Cardiac septum (tissue), 1 donor: ENCODE measurements at regions not wholly inside any gene's neighbourhood (a gene's known extent, or its start where the extent isn't known, plus 50 kb on each side); places are given as distances from the start of the nearest gene placed in this dataset.
"Not testable (repeated sequence)": the region's sequence is repeated elsewhere in the genome, so short reads cannot be mapped to it uniquely, and the experiment has no call there.

ENCODE experiments used
- DNase-seq: peaks from one replicate; pipeline ENCODE4 v3.0.0-alpha.2; 2020; ENCODE audit warnings: low spot score
- intact Hi-C: fragments of 100-400 bp; cut with DNase I; formaldehyde crosslinking; loops from one replicate; pipeline ENCODE4 v1.14.0; 2022
- donor health status: DM: no; HTN: no; CAD: no.

- intact Hi-C loops, result loop anchor here (10.0 kb wide), 1 partner anchor 362 kb away; no protein-coding TSS in a partner anchor
- DNase-seq, result no peak
Measured at GRCh38 chr7:92987095-92987494, 130.7 kb downstream of the SAMD9 start.

DNA sequence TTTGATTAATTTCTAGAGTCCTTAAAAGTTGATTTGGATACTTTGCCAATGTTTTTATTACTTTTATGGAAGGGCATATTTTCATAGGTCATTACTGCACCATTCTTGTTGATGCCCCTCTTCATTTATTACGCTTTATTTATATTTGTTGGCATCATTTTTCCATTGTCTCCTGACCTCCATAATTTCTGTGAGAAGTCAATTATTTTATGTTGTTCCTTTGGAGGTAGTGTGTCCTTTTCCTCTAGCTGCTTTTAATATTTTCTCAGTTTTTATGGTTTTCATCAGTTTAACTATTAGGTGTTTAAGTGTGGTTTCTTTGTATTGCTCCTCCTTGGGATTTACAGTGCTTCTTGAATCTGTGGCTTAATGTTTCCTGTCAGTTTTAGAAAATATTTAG is 134.9 kb downstream of the SAMD9 start:
- DNase-seq, result no peak
- intact Hi-C loops, result loop anchor here (10.0 kb wide), 1 partner anchor 358 kb away; no protein-coding TSS in a partner anchor

GRCh38 chr7:92976931-92977330 is 140.6 kb upstream of the CDK6 start:
- DNase-seq, result no peak
- intact Hi-C loops, result no loop called here

DNA sequence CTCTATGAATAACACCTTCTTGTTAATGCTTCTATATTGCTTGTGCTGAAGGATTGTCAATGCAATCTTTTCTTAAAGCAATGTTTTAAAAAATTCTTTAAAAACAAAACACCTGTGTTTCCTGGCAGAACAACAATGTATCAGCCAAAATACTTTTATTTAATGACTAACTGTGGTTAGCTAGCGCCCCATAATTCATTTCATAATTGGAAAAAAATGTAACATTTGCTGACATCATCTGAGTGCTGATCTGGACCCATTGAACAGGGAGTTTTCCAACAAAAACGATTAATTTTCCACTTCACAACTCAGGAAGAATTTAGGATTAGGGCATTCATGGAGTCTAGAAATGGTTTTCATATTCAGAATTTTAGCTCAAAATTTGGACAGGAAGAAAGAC is 137.6 kb upstream of the CDK6 start:
- intact Hi-C loops, result no loop called here
- no peak for DNase-seq

- no peak for DNase-seq
- intact Hi-C loops, result no loop called here
Measured at GRCh38 chr7:92973293-92973731, 136.9 kb upstream of the CDK6 start.

DNA sequence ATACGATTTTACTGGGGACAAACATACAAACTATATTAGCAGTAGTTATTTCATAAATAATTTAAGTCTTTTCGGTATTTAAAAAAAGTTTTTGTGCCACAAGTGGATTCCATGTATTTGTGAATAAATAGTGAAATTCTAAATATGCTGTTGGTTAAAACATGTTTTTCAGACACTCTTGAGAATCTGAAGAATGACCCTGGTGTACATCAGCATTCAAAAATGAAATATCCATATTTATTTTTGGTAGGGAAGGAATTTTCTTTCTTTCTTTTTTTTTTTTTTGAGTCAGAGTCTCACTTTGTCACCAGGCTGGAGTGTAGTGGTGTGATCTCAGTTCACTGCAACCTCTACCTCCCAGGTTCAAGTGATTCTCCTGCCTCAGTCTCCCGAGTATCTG is 136.1 kb upstream of the CDK6 start:
- intact Hi-C loops, result no loop called here
- no peak for DNase-seq

DNA sequence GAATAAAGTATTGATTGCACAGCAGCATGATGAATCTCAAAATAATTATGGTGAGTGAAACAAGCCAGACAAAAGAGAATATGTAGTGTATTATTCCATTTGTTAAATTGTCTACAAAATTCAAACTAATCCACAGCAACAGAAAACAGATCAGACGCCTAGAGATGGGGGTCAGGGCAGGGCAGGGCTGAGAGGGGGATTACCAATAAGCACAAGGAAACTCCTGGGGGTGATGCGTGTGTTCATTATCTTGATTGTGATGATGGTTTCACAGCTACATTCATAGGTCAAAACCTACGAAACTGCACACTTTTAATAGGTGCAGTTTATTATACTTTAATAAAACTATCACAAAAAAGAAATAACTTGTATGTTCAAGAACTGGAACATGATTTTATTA is 132.7 kb upstream of the CDK6 start:
- no peak for DNase-seq
- intact Hi-C loops, result no loop called here

DNA sequence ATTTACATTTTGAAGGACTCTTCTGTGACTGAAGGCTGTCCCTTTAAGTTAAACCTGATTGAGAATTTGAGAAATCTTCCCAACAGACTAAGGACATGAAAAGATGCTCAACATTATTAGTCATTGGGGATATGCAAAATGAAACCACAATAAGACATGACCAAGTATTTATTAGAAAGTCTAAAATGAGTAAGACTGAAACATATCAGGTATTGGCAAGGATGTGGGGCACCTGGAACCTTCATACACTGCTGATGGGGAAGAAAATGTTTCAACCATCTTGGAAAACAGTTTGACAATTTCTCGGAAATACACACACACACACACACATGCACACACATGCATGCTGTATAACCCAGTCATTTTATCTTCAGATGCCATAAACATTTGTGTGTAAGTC is 132.1 kb upstream of the CDK6 start:
- DNase-seq, result no peak
- intact Hi-C loops, result no loop called here

DNA sequence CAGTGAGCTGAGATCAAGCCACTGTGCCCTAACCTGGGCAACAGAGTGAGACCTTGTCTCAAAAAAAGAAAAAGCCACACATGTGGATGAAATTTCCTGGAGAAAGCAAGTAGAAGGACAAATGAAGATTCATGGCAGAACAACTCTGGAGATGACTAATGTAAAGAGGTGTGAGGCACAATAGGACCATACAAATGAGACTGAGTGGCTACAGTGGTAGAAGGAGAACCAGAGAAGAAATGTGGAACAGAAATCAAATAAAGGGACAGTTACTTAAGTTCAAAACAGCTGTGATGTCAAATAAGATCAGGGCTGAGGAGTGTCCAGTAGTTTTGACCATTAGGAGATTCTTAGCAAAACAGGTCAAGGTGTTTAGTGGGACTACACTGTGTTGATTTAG is 130.9 kb upstream of the CDK6 start:
- intact Hi-C loops, result no loop called here
- DNase-seq, result no peak

- intact Hi-C loops, result no loop called here
Measured at GRCh38 chr7:92964141-92964540, 127.8 kb upstream of the CDK6 start.

DNA sequence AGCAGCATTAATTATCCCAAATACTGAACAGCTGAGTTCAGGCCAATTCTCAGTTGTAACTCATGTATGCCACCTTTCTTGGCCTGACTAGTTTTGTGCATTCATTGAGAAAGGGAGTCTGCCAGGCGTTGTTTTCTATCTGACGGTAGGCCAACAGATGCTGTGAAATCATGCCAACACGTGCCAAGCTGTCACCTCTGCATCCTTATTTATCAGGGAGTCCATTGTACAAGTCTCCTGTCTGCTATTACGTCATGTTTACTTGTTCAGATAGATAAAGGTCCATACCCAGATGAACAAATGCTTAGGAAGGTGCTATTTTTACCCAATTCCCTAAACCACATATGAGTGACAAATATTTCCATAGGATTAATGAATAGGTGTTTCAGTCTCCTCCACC is 127.2 kb upstream of the CDK6 start:
- intact Hi-C loops, result no loop called here

More at GRCh38 chr7:92964141-92964540, 127.8 kb upstream of the CDK6 start:
- no peak for DNase-seq

GRCh38 chr7:92961961-92962360 is 125.6 kb upstream of the CDK6 start:
- DNase-seq, result no peak
- intact Hi-C loops, result no loop called here

More for the DNA sequence above, 127.2 kb upstream of the CDK6 start:
- DNase-seq, result no peak

DNA sequence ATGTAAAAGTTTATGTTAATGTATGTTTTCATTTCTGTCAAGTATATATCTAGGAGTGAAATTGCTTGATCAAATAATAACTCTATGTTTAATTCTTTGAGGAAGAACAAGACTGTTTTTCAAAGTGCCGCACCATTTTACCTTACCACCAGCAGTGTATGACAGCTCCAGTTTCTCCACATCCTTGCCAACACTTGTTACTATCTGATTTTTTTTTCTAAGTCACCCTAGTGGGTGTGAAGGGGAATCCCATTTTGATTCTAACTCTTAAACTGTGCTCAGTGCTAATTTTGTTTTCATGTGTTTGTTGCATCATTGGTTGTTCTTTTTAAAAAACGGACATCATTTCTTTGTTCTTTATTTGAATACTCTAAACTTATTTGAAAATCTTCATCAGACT is 120.2 kb upstream of the CDK6 start:
- intact Hi-C loops, result no loop called here
- no peak for DNase-seq

DNA sequence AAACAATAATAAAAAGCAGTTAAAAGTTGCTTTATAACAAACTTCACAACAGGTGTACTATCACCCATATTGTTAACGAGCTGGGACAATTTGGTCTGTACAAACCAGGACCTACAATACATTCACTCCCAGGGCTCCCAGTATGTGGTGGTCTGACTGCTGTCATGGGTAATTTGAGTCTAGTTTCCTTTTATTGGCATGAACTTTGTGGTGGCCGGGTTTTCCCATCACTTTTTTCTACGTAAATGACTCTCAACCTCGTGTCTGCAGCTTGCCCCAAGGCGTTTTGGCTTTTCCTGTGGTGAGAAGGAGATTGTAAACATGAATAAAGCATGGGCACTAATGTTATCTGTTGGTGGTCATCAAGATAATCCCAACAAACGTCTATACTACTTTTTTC is 118.7 kb upstream of the CDK6 start:
- intact Hi-C loops, result no loop called here
- DNase-seq, result no peak

DNA sequence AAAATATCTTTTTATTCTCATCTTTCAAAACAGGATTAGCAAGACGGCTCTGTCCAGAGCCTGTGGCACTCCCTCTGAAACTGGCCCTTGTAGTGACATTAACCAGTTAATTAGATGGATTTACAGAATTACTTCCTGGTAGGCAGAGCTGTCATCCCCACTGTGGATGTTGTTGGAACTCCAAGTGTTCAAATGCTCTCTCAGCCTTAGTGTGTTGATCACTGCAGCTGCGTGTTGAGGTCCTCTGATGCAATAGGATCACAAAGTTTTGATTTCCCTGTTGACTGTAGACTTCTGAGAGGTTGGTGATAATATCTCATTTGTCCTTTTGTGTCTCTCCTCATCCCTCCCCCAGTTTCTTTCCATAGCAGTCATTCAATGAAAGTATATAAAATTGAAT is 117.3 kb upstream of the CDK6 start:
- no peak for DNase-seq
- intact Hi-C loops, result no loop called here

- no peak for DNase-seq
- intact Hi-C loops, result no loop called here
Measured at GRCh38 chr7:92949748-92950147, 113.4 kb upstream of the CDK6 start.

- no peak for DNase-seq
- intact Hi-C loops, result no loop called here
Measured at GRCh38 chr7:92945840-92946239, 109.5 kb upstream of the CDK6 start.

DNA sequence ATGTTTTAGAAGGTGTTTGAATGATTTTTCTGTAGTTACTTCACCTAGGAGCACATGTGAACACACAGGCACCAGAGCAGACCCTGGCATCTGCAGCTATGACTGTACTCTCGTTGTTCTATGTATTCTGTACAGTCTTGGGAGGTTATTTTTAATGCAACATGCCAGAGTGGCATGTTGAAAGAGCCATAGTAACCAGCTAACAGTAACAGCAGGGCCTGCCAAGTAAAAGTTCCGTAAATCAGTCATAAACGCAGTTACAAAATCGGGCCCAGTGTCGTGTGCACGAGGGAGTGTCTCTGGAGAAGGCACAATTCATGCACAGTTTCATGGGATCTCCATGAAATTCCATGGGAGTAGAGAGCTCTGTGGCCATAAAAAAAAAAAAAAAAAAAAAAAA is 108.3 kb upstream of the CDK6 start:
- intact Hi-C loops, result no loop called here
- DNase-seq, result no peak

- DNase-seq, intact Hi-C loops: not testable (repeated sequence)
Measured at GRCh38 chr7:92942706-92943105, 106.3 kb upstream of the CDK6 start.

DNA sequence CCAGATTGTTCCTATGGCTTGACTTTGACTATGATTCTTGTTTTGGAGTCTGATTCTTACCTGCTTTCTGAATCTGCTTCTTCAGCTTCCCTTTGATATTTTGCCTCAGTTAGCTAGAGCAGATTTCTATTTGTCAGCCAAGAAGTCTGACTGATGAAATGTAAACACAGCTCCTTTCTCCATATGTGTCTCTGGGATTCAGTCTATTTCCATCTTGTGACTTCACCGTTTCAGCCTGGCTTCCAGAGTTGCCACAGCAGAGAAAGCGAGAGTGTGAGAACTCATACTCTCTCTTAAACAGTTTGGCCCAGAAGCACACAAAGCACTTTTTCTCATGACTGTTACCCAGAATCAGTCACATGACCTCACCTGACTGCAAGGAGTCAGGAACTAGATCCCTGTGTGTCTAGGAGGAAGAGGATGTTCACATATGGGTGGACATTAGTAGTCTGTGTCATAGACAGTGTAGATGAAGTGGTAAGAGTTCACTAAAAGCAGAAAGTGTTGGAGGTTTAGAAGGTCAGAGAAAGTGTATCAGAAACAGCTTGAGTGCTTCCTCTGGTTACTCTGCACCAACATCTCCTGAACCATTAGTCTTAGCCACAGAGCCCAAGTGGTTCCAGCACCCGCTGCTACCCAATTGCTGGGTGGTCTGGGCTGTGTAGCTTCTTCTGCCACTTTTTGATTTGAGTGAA is 103.4 kb upstream of the CDK6 start:
- intact Hi-C loops, result no loop called here
- DNase-seq, result no peak

DNA sequence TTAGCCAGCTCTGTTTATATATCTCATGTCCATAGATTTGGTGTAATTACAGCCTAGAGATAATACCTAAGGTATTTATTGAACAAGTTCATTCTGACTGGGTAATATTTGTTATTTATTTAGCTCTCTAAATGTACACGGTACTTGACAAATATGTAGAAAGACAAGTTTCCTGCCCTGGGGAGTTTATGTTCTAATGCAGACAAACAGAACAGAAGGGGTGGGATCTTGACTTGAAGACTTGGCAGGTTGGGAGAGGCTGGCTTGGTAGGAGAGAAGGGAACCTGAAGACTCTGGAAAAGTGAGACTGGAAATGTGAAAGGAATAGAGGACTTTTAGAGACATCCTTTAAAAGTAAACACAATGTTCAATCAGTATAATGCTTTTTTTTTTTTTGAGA is 97.7 kb upstream of the CDK6 start:
- DNase-seq, result no peak
- intact Hi-C loops, result no loop called here

- intact Hi-C loops, result no loop called here
- no peak for DNase-seq
Measured at GRCh38 chr7:92932450-92932849, 96.1 kb upstream of the CDK6 start.
